ENCODE measurements at regions not wholly inside any gene's neighbourhood (a gene's known extent, or its start where the extent isn't known, plus 50 kb on each side); places are given as distances from the start of the nearest gene placed in this dataset.

GRCh38 chr7:124390301-124390700, 357.4 kb upstream of the TMEM229A start:
- Histone ChIP-seq H4K20me1 (replicated peaks in 1 of 2; ENCODE audit: control insufficient read depth in 1 of 2, insufficient read depth in 2 of 2, low read length in 2 of 2) (no peaks in the 10 kb centered on the region), H3K9ac (replicated peaks in 1 of 4; ENCODE audit: extremely low read depth in 1 of 4, low read depth in 3 of 4, low read length in 3 of 4) (no peak overlapping the region), H4K8ac (ENCODE audit: extremely low read depth, insufficient read depth, low read length) (no peak overlapping the region), H4K91ac (replicated peaks; ENCODE audit: insufficient read length, low read length) (no peak overlapping the region), H3K9me3 (ENCODE audit: insufficient read depth in 2 of 2, low read depth in 1 of 2, low read length in 1 of 2) (no peaks in the 10 kb centered on the region), H2BK15ac (ENCODE audit: low read length) (no peak overlapping the region), H4K5ac (ENCODE audit: insufficient read length, low read depth, low read length) (no peak overlapping the region), H3K4me2 (ENCODE audit: insufficient read depth in 1 of 2, low read depth in 2 of 2, low read length in 2 of 2) (no peak overlapping the region), H2BK120ac (replicated peaks; ENCODE audit: low read depth, low read length) (no peak overlapping the region), H2BK5ac (ENCODE audit: low read depth, low read length) (no peak overlapping the region), H3K79me2 (ENCODE audit: control insufficient read depth in 1 of 2, insufficient read depth in 2 of 2, low read length in 2 of 2) (no peaks in the 10 kb centered on the region), H3K4ac (replicated peaks; ENCODE audit: insufficient read length, low read depth, low read length) (no peak overlapping the region), H3K36me3 (ENCODE audit: control insufficient read depth in 2 of 4, insufficient read depth in 4 of 4, low read length in 3 of 4) (no peaks in the 10 kb centered on the region), H3K18ac (ENCODE audit: extremely low read depth, low read length) (no peak overlapping the region), H3K4me1 (replicated peaks in 1 of 4; ENCODE audit: control insufficient read depth in 3 of 4, insufficient read depth in 4 of 4, low read length in 3 of 4) (no peaks in the 10 kb centered on the region), H3K27me3 (replicated peaks in 1 of 4; ENCODE audit: control insufficient read depth in 3 of 4, extremely low read depth in 1 of 4, insufficient read depth in 3 of 4, low read length in 3 of 4) (no peaks in the 10 kb centered on the region), H3K23ac (ENCODE audit: insufficient read length) (no peak overlapping the region), H3K14ac (ENCODE audit: insufficient read length) (no peak overlapping the region), H3K79me1 (ENCODE audit: low read depth, low read length) (no peaks in the 10 kb centered on the region), H2BK12ac (ENCODE audit: low read depth, low read length) (no peak overlapping the region), H3K4me3 (ENCODE audit: extremely low read depth in 1 of 4, insufficient read depth in 2 of 4, low read depth in 3 of 4, low read length in 4 of 4) (no peak overlapping the region), H2BK20ac (ENCODE audit: low read length) (no peak overlapping the region), H2AK5ac (ENCODE audit: low read depth, low read length) (no peak overlapping the region), H3K27ac (ENCODE audit: low read depth, low read length) (no peak overlapping the region), H3K56ac (replicated peaks; ENCODE audit: insufficient read length, low read depth, low read length) (no peak overlapping the region), H2AFZ (ENCODE audit: low read length) (no peak overlapping the region), H3K23me2 (ENCODE audit: low read depth, low read length) (no peaks in the 10 kb centered on the region)
- CTCF ChIA-PET (ENCODE audit: partially characterized antibody) = interaction anchor here (0.8 kb wide), 1 partner anchor 87 kb away, joined by 5 read pairs; no protein-coding TSS in a partner anchor
- DNase-seq (ENCODE audit: low read depth in 1 of 2, low spot score in 2 of 2) (no peak), FAIRE-seq (no peak)
- TF ChIP-seq CEBPB (IDR thresholded peaks at IDR 0.05; ENCODE audit: low read depth, low read length) = no peak
- TF ChIP-seq POU5F1 (IDR thresholded peaks at IDR 0.05; ENCODE audit: low read depth, low read length) = no peak
- TF ChIP-seq TEAD4 (IDR thresholded peaks at IDR 0.05; ENCODE audit: low read depth, low read length) = no peak
- no peak for TF ChIP-seq KDM5A (IDR thresholded peaks at IDR 0.05; ENCODE audit: low read length)
- no peak for TF ChIP-seq BRCA1 (IDR thresholded peaks at IDR 0.05; ENCODE audit: low read depth, low read length)
- POLR2A ChIA-PET (ENCODE audit: partially characterized antibody) = no interaction called here
- WGBS, 2 experiments (ENCODE audit: extremely low coverage in 1 of 2, insufficient coverage in 1 of 2, insufficient read length in 1 of 2, insufficient replicate concordance in 2 of 2, low coverage in 1 of 2, low lambda C conversion rate in 2 of 2, missing lambda C conversion rate in 1 of 2) = 85% methylated on average over 1 of the region's 1 CpG; no CpG with 5 or more reads in 1 of the 2 experiments
